ENCODE measurements at regions not wholly inside any gene's neighbourhood (a gene's known extent, or its start where the extent isn't known, plus 50 kb on each side); places are given as distances from the start of the nearest gene placed in this dataset.
A peak's percentile ranks its signal among the peaks of the same experiment; 100 is the strongest.

DNA sequence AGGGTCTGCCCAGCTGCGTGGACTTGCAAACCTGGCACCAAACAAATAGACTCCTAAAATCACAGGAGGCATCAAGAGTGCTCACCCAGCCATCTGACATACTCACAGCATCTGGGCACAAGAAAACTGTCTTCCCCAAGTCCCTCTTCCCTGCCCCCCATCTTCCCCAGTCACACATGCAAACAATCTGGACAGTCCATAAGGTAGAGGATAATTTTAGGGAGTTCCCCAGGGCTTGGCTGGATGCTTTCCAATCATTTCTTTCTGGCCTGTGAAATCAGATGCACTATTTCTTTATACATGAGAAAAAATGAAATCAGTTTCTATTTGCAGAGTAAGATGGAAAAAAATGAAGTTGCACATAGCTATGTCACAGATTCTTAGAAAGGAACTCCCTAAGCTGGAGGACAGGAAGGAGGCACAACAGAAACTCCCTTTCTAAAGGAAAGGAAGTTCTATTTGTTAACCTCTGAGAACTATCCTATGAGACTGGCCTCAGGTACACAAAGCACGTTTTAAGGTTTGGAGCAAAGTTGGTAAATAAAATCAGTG lies 342.3 kb downstream of the HNRNPD start:
- DNase-seq (ENCODE audit: low read depth) = no peak

DNA sequence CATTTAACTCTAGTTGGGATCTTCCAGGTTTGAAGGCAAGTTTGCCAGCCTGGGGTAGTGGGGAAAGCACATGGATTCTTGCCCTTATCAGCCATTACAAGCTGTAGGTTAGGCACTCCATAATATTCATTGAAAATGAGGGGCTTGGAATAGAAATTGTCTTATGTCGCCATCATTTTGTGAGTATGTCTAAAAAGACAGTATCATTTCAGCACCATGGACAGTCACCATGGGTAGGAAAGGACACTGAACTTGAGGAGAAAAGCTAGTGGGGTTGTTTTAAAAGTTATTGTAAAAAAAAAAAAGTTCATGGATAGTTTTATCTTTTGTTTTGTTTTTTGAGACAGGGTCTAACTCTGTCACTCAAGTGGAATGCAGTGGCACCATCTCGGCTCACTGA lies 356.1 kb downstream of the HNRNPD start:
- DNase-seq (ENCODE audit: low read depth) = peak; percentile 1

DNA sequence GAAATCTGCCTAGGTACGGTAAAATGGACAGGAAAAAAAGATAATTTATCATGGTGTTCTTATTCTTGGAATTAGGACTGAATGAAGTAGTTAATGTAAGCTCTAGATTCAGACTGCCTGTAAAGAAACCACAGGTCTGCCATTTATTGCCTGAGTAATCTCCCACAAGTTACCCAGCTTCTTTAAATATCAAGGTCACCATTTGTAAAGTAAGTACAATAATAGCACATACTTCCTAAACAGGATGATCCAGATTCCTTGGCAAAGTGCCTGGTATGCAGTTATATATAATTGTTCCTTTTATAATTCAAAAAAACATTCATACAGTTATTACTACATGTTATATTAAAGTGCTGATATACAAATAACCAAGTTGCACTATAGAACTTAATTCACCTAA lies 368.6 kb downstream of the HNRNPD start:
- DNase-seq (ENCODE audit: low read depth) = no peak

DNA sequence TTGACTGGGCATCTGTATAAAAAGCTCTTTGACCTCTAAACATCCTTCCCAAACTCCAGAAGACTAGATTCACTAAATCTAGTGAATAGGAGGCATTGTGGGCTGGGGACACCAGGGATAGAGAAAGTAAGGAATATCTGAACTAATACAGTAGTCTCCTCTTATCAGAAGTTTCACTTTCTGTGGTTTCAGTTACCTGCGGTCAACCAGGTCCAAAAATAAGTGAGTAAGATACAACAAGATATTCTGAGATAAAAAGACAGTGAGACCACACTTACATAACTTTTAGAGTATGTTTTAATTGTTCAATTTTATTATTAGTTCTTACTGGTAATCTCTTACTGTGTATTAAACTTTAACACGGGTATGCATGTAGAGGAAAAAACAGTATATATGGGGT lies 376.5 kb downstream of the HNRNPD start:
- DNase-seq (ENCODE audit: low read depth) = no peak

DNA sequence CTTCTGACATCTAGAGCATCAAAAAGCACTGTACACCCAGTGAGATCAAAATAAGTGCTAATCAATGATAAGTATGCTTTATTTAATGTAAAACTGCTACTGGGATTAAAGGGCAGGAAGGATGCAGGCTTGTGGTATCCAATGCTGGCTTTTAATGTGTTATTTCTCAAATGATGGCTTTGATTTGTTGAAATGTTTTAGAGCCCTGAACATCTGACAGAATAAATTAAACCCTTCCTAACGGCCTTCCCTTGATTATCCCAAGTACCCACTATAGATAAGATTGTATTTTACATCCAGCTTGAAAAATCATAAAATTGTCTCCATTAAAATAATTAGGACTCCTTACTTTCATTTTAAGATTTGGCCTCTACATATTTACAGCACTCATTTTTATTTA lies 382.9 kb downstream of the HNRNPD start:
- no peak for DNase-seq (ENCODE audit: low read depth)

DNA sequence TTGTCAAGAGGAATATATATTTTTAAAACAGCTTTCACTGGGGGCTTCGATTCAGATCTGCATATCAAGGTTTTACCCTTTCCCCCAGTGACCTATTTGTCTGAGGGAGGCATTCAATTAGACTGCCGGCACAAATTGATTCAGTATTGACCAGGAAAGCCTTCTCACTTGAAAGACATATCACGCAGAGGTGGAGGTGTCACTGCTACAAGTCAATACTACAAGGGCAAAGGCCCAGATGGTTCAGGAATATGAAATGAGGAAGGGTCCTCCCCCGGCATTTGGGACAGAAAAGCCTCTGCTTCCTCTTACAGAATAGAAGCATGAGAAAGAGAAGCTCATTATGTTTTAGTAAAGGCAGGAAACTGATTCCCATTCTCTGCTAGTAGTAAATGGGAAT lies 383.6 kb downstream of the HNRNPD start:
- no peak for DNase-seq (ENCODE audit: low read depth)

DNA sequence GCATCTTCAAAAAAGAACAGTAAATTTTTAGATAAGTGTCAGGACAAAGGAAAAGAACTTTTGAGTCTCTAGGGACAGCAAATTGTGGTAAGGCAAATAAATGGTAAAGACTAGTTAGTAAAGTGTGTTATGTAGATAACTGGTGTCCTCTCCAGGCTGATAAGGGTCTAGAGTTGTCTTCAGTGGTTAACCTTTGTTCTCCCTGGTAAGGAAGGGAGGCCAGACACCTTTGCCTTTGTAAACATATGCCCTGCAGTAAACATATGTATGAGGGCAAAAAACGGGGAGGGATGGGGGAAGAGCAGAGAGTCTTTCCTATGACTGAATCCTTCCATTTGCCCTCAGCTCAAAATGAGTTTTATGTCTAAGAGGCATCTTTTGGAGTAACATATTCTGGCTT lies 384.6 kb downstream of the HNRNPD start:
- DNase-seq (ENCODE audit: low read depth) = no peak

DNA sequence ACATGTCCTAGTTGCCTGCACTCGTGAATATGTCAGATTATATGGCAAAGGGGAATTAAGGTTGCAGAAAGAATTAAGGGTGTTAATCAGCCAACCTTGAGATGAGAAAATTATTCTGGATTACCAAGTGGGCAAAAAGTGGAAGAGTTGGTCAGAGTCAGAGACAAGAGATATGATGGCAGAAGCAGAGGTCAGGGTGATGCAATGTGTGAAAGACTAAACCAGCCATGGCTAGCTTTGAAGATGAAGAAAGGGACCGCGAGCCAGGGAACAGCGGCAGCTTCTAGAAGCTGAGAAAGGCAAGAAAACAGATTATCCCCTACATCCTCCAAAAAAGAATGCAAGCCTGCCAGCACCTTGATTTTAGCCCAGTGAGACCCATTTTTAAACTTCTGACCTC lies 385.6 kb downstream of the HNRNPD start:
- DNase-seq (ENCODE audit: low read depth) = no peak

DNA sequence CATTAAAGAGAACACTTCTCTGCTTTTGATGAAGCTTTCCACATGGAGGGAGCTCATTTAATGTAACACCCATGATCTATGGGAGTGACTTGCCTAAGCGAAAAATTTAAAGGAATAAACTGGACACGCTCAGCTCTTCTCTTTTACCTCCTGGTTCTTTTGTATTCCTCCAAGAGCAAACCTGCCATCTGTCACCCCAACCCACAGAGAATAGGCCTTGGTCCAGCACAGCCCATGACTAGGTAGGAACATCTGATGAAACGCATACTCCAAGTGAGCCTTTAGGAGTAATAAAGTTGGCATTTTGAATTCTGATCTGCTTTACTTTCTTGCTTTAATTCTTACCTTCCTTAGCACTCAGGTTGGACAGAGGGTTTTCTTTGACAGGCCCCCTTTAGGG lies 389.0 kb downstream of the HNRNPD start:
- DNase-seq (ENCODE audit: low read depth) = no peak

DNA sequence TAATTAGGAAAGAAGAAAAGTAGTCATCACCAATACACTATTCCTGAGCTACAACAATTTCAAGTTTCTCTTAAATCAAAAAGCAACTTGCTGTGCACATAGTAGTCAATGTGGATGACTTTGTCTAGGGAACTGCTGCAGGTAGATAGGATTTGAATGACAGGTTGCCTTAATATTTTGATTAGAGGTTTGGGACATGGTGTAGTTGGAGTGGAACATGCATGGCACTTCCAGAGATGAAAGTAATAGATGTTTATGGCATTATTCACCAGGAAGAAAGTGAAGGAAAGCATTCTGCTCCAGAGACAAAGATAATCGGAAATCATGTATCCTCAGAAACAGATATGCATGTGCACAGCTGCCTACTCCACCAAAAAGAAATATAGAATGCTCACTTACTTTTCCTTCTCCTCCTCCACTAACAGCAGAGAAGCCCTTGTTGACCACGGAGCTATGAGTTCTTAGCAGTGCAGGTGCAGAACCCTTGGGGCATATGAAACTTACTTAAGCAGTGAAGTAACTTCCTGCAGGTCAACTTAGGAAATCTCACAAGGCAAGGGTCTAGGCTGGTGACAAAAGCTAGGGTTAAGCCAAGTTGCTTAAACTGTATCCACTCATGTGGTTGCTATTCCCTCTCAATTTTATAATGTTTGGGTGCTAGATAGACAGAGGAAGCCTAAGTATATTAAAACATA lies 390.8 kb downstream of the HNRNPD start:
- no peak for DNase-seq (ENCODE audit: low read depth)

DNA sequence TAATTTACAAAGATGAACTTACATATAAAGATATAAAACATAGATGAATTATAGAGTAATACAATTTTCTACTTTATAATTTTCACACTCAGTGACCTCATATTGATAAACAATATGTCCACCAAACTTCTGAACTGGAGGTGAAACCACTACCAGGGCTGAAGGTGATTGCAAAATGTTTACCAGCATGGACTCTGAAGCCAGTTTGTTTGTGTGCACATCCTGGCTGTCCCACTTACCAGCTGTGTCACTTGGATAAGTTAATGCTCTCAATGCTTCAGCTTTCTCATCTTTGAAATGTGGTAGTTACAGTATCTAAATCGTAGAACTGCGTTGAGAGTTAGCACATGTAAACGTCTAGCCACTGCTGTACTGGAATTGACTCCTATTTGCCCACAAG lies 392.6 kb downstream of the HNRNPD start:
- DNase-seq (ENCODE audit: low read depth) = no peak

DNA sequence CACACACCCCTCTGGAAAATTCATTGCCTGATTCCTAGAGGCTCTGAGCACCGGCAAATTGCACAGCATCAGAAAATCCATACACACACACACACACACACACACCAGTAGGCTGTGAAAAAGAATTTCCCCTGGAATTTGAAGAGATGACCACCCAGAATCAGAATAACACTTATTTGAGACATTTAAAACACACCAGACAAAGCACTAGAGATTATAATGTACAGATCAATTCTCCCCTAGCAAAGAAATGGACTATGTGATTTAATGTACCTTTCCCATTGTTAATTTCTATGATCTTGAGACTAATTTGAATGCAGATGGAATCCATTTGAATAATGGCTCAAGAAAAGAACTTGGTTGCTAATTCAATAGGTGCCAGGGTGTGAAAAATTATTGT lies 399.3 kb downstream of the HNRNPD start:
- DNase-seq (ENCODE audit: low read depth) = no peak

DNA sequence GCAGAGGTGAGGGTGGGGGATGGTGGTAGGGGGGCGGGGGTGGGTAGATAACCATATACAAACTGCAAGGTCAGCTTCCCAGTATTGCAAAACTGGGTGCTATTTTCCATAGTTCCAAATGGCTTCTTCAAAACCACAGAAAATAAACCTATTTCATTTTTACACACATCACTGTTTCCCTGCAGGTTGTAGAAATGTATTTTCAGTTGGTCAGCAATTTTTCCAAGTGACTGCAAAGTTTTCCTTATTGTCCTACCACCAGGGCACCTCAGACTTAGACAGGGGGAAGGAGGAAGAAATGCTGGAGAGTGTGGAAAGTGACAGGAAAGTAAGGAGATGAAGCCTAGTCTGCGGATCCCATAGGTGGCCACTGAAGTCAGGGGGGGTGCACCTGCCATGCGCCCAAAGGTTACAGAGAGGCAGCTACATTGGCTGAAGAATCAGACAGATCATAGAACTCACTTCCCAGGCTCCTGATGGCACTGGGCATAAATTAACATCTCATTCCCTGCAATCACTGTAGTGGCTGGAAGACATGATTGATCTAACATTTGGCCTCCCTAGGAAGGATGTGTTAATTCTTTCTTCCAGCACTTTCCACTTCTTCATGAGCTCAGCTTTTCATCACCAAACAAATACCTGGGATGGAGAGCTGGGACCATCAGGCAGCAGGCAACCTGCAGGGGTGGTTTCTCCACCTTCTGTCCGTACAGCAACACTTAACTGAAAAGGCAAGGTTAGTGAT lies 402.0 kb downstream of the HNRNPD start:
- DNase-seq (ENCODE audit: low read depth) = no peak

DNA sequence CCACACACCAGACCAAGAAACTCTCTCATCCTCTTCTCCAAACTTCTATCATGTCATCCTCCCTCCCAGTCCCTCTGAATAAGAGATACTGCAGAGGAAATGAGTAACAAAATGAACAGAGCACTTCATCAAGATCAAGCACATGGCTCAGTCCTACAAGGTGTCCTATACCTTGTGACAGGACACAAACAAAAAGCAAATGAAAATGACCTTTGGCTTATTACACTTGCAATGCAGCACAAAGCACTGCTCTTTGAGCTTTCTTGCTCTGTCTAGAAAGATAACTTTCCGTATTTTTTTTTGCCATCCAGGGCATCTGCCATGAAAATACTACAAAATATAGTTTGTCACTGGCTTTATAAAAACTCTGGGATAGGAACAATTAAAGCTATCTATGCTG lies 402.7 kb downstream of the HNRNPD start:
- DNase-seq (ENCODE audit: low read depth) = no peak

DNA sequence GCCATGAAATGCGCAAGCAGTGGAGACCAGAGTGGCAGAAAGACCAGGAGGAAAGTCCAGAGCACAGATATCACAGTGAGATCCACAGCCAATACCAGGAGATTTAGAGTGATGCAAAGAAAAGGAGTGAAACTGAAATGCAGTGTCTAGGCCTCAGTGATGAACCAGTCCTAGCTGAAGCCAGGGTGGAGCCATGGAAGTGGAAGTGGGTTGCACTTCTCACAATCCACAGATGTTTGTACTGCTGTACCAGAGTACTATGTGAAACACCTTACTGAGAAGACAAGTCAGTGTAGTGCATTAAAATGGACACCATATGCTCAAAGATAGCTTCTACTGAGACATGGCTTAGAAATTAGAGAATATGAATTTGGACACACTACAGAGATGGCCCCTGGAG lies 403.3 kb downstream of the HNRNPD start:
- DNase-seq (ENCODE audit: low read depth) = no peak

DNA sequence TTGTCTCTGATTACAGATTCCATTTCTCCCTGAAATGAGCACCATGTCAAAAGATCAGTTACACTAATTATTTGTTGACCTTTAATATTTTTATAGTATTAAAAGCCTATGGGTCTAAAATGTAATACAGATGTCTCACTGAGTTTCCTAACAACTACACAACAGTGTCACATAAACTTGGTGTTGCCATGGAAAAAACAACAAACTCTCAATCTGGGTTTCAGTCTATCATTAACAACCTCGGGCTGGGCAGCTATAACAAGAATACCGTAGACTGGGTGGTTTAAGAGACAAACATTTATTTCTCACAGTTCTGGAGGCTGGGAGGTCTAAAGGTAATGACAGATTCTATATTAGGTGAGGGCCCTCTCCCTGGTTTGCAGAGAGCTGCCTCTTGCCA lies 407.1 kb downstream of the HNRNPD start:
- DNase-seq (ENCODE audit: low read depth) = no peak

DNA sequence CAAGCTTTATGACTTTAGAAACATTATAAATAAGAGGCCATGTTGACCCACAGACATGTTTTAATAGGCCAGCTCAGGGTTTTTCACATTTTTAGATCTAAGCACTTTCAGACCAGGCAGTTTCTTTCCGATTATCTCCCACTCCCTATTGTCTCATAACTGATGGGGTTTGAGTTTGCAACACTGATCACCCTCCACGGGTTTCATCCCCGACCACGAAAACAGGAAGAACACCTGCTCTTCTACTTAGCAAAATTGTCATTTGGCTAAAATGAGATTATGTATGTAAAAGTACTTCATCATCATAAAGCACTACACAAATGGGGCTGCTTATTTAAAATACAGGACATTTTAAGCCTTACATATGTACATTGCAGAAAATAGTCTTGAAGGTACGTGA lies 407.9 kb downstream of the HNRNPD start:
- no peak for DNase-seq (ENCODE audit: low read depth)

DNA sequence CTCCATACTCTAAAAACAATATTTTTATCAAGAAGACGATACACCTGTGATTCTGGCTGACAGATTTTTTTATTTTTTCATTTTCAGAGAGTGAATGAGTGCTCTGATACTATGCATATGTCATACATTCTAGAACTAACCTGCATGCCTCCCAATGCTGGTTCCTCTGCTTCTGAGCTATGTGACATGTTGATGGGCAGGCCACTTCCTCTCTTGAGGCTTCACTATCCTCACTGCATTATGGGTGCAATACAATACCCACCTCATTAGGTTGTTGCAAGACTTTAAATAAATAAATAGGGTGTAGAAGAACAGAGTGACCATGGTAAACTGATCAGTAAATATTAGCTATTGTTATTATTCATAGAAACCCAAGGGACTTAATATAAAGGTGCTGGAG lies 408.3 kb downstream of the HNRNPD start:
- DNase-seq (ENCODE audit: low read depth) = no peak

DNA sequence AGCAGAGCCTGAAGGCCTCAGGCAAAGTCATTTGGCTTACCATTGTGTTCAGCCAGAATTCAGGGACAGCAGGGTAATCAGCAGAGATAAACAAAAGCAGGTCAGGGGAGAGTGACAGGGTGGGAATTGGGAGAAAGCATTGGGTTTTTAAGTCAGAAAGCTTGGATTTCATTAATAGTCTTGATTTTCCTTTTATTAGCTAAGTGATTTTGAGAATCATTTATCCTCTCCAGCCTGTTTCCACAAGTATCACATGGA lies 410.1 kb downstream of the HNRNPD start:
- DNase-seq (ENCODE audit: low read depth) = no peak

DNA sequence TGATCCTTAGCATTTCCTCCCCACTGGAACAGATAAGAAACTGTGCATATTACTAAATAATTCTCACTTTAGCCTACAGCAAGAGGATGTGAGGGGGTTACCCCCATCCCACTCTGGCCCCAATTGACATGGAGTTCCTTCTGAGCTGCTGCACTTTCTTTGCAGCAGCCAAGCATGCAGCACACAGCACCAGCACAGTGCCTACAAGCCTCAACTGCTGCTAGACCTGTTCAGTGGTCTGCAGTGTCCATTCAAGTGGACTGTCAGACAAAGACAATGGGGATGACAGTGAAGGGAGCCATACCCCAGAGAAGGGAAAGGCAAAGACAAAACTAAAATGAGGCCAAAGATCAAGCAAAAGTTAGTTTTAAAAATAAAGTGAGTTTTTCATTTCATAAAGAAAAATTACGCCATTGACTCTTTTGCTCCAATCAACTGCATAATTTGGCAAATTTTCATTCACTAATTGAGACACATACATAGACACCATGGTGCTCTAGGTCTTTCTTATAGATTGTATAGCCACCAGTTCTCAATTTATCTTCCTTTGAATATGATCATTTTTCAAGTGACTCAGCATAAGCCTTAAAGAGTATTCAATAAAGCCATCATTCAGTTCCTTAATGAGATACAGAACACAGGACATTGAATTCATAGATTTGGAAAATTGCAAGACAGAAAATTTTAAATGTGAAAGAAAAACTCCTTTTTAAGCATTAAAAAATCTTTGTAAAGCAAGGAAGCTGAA lies 410.6 kb downstream of the HNRNPD start:
- DNase-seq (ENCODE audit: low read depth) = no peak

DNA sequence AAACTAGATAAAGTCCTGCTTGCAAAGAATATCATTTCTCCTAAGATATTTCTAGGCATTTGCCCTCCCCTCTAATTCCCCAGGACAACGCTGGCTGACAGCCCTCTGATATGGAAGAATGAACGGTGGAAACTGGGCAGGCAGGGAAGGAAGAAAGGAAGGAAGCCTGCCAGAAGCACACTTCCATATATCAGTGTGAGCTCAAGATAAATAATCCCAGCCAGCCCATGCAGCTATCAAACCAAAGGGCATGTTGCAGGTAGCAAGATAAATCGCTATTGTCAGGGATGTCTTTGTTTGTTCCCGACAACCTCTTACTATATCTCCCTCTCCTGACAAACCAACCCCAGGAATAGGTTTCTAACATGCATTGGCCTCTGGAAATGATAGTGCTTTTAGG lies 412.8 kb downstream of the HNRNPD start:
- no peak for DNase-seq (ENCODE audit: low read depth)

DNA sequence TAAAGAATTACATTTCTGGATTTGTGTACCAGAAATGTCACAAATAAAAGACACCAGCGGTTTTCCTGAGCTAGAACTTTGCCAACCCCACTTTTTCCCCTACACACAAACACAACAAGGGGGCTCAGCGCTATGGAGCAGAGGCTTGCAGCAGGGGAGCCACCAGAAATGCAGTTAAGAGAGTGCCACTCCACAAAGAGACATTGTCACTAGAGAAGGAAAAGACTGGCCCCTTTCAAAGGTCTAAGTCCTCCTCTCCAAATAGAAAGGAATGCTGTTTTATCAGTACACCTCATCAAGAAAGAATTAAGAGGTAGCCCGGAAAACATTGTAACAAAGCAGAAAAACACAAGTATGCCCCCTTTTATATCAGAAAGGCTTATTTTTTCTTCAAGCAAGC lies 419.5 kb downstream of the HNRNPD start:
- DNase-seq (ENCODE audit: low read depth) = no peak

DNA sequence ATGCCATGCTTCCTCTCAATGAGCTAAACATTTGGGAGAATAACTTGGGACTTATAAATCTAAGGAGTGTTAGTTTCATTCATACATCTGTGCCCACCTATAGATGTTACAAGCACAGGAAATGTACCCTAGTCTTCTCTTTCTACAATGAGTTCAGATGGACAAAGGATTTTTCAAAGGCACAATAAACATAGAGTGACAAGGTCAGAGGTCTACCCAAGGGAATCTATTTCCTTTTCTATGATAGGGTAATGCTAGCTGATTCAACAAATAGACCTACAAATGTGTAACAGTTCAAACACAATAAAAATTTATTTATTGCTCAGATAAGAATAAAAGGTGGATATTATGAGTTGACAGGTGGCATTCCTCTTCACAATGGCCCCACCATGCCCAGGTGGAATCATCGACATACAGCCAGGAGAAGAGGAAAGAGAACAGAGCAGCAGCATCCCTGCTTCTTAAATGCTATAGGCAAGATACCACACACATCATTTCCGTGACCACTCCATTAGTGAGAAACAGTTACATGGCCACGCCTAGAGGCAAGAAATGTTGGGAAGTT lies 421.8 kb downstream of the HNRNPD start:
- DNase-seq (ENCODE audit: low read depth) = no peak

Measured in LHCN-M2 (cell line).